Naive thymus-derived CD4-positive, alpha-beta T cell (primary cell): ENCODE measurements at regions not wholly inside any gene's neighbourhood (a gene's known extent, or its start where the extent isn't known, plus 50 kb on each side); places are given as distances from the start of the nearest gene placed in this dataset.
"Not testable (repeated sequence)": the region's sequence is repeated elsewhere in the genome, so short reads cannot be mapped to it uniquely, and the experiment has no call there.

Experiments
- ATAC-seq: fragments of 150-1000 bp; cut with Tn5 transposase; 2 replicates; pipeline ENCODE4 v1.10.0; 2021; ENCODE audit warnings: mild to moderate bottlenecking, moderate library complexity
- CTCF ChIA-PET: fragments of 350-600 bp; sonication (Branson Sonifier 250); formaldehyde crosslinking; loops from one replicate; lab custom pipeline; 2021; ENCODE audit warnings: antibody characterized with exemption; lab: Charles Lee
- POLR2A ChIA-PET: fragments of 350-600 bp; sonication (Branson Sonifier 250); formaldehyde crosslinking; loops from one replicate; lab custom pipeline; 2021; ENCODE audit warnings: antibody characterized with exemption, inconsistent platforms; lab: Charles Lee
- DNase-seq, 9 donors: peaks; one replicate each; pipeline versions ENCODE4 v3.0.0 to v3.0.0-alpha.2; 2020 to 2022; ENCODE audit warnings: mixed read lengths in 1 of 9
- H3K27ac ChIP-seq: one replicate; pipeline ENCODE4 v1.7.0; 2013; ENCODE audit warnings: mild to moderate bottlenecking, low read depth, low read length, moderate library complexity
- H3K27me3 ChIP-seq, 2 donors: one replicate each; pipeline ENCODE4 v1.7.0; 2013; ENCODE audit warnings: low read length in 2 of 2, mild to moderate bottlenecking in 2 of 2, moderate library complexity in 2 of 2; ENCODE audit not compliant: control insufficient read depth in 2 of 2, insufficient read depth in 2 of 2
- H3K36me3 ChIP-seq, 3 experiments: 1 replicate in 2 of 3; 2 replicates in 1 of 3; pipeline ENCODE4 v1.7.0; 2013; ENCODE audit warnings: low read length in 3 of 3, mild to moderate bottlenecking in 3 of 3, moderate library complexity in 1 of 3; ENCODE audit not compliant: insufficient read depth in 3 of 3, control insufficient read depth in 2 of 3
- H3K4me1 ChIP-seq, 2 donors: one replicate each; pipeline ENCODE4 v1.7.0; 2013; ENCODE audit warnings: low read length in 2 of 2, mild to moderate bottlenecking in 2 of 2, moderate library complexity in 1 of 2; ENCODE audit not compliant: control insufficient read depth in 2 of 2, insufficient read depth in 2 of 2
- H3K4me3 ChIP-seq: 2 replicates; pipeline ENCODE4 v1.7.0; 2013; ENCODE audit warnings: mild to moderate bottlenecking, low read length
- H3K9me3 ChIP-seq, 3 experiments: 1 replicate in 2 of 3; 2 replicates in 1 of 3; pipeline ENCODE4 v1.7.0; 2013; ENCODE audit warnings: low read length in 3 of 3; ENCODE audit not compliant: control insufficient read depth in 2 of 3
- H3K27ac Mint-ChIP-seq, 9 donors: one replicate each; pipeline ENCODE4 v1.8.0; 2020 to 2022; ENCODE audit warnings: mixed read lengths in 9 of 9, mild to moderate bottlenecking in 8 of 9, moderate library complexity in 5 of 9, inconsistent platforms in 2 of 9
- H3K27me3 Mint-ChIP-seq, 5 donors: one replicate each; pipeline ENCODE4 v1.8.0; 2021 to 2022; ENCODE audit warnings: mixed read lengths in 5 of 5, mild to moderate bottlenecking in 1 of 5
- H3K36me3 Mint-ChIP-seq, 5 donors: one replicate each; pipeline ENCODE4 v1.8.0; 2020 to 2022; ENCODE audit warnings: mixed read lengths in 5 of 5, mild to moderate bottlenecking in 3 of 5, inconsistent platforms in 1 of 5
- H3K4me1 Mint-ChIP-seq, 7 donors: one replicate each; pipeline ENCODE4 v1.8.0; 2020 to 2022; ENCODE audit warnings: mixed read lengths in 7 of 7, mild to moderate bottlenecking in 3 of 7, inconsistent platforms in 1 of 7
- H3K4me3 Mint-ChIP-seq, 10 donors: one replicate each; pipeline ENCODE4 v1.8.0; 2020 to 2022; ENCODE audit warnings: mild to moderate bottlenecking in 10 of 10, mixed read lengths in 10 of 10, moderate library complexity in 6 of 10, inconsistent platforms in 2 of 10
- H3K9me3 Mint-ChIP-seq, 11 donors: one replicate each; pipeline ENCODE4 v1.8.0; 2020 to 2022; ENCODE audit warnings: mixed read lengths in 11 of 11, mild to moderate bottlenecking in 4 of 11, inconsistent platforms in 1 of 11, moderate library complexity in 1 of 11
- intact Hi-C, 2 donors: fragments of 100-400 bp; cut with micrococcal nuclease; formaldehyde crosslinking; loops; one replicate each; pipeline ENCODE4 v1.15.1; 2023

DNA sequence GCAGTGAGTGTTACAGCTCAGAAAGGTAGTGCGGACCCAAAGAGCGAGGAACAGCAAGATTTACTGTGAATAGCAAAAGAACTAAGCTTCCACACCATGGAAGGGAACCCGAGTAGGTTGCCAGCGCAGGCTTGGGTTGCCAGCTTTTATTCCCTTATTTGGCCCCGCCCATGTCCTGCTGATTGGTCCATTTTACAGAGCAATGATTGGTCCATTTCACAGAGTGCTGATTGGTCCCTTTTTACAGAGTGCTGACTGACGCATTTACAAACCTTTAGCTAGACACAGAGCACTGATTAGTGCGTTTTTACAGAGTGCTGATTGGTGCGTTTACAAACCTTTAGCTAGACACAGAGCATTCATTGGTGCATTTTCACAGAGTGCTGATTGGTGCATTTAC is 1030.7 kb downstream of the EPHA7 start:
- DNase-seq, ATAC-seq, H3K4me3 Mint-ChIP-seq, H3K36me3 Mint-ChIP-seq, POLR2A ChIA-PET, H3K27ac ChIP-seq, H3K36me3 ChIP-seq, H3K27me3 Mint-ChIP-seq, H3K27ac Mint-ChIP-seq, H3K4me1 Mint-ChIP-seq, H3K4me1 ChIP-seq, H3K9me3 ChIP-seq, CTCF ChIA-PET, intact Hi-C loops, H3K4me3 ChIP-seq, H3K27me3 ChIP-seq: not testable (repeated sequence)
- peaks cover 0 to 13% (median 3%) of the 10 kb centered on the region in 11 donors for H3K9me3 Mint-ChIP-seq

DNA sequence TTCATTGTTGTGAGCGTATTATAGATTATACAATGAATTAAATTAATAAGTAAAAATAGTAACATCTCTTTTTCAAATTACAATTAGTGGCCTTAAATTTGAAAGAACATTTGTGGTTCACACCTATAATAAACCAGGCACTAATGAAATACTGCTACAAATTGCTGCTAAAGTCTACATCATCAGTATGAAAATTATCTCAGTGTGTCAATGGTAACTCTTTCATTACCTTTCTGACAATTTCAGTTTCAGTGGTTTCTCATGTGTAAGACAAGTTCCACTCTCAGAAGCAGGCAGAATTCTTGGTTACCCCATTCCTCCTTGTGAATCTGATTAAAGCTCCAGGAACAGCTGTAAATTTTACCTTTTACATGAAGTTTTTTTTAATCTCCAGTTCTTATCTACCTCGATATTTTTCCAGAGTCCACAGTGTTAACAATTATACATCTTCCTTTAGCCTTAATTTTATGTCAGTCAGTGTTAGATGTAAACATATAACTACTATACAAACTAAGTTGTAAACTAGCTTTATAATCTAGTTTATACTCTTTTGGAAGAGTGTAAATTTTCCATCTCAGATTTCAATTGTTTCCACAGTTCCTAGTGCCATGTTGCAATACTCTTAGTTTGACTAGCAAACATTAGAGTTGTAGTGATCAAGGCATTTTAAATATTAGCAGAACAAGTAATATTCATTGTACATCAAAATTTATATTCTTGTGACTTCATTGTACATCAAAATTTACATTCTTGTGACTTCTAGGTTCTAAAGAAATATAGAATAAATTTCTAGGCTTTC is 1038.4 kb downstream of the EPHA7 start:
- H3K9me3 ChIP-seq = no peaks in the 10 kb centered on the region
- no peaks in the 10 kb centered on the region for H3K4me1 ChIP-seq
- ChIA-PET CTCF (no interaction called here), POLR2A (no interaction called here)
- H3K4me3 Mint-ChIP-seq = no peak overlapping the region
- H3K27ac Mint-ChIP-seq = no peak overlapping the region
- no peaks in the 10 kb centered on the region for H3K27me3 ChIP-seq
- no peaks in the 10 kb centered on the region for H3K4me1 Mint-ChIP-seq
- H3K27ac ChIP-seq = no peak overlapping the region
- peaks cover 0 to 1% (median 0%) of the 10 kb centered on the region in 11 donors for H3K9me3 Mint-ChIP-seq
- no peak overlapping the region for H3K4me3 ChIP-seq
- DNase-seq = no peak
- H3K36me3 ChIP-seq = no peaks in the 10 kb centered on the region
- intact Hi-C loops = no loop called here
- no peaks in the 10 kb centered on the region for H3K36me3 Mint-ChIP-seq
- no peaks in the 10 kb centered on the region for H3K27me3 Mint-ChIP-seq
- ATAC-seq = no peak

DNA sequence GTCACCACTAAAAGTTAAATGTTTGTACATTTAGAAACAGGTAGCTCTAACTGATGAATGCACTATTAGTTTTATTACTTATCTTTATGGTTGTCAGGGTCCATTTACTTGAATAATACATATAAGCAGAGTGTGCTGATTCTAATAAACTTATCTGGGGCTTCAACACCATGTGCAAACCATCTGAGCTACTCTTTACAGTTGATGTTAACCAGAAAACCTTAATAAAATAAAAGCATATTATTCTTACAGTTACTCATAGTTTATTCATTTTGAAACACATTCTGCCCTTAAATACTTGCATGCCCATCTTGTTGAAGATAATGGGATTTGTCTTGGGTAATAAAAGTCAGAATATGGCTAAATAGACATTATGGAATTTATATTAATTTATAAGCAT is 1042.2 kb downstream of the EPHA7 start:
- Mint-ChIP-seq H3K36me3 (no peaks in the 10 kb centered on the region), H3K4me3 (no peak overlapping the region), H3K9me3 (peaks cover 0 to 12% (median 0%) of the 10 kb centered on the region in 11 donors), H3K27me3 (no peaks in the 10 kb centered on the region), H3K27ac (no peak overlapping the region), H3K4me1 (no peaks in the 10 kb centered on the region)
- intact Hi-C loops = no loop called here
- no peaks in the 10 kb centered on the region for H3K9me3 ChIP-seq
- ATAC-seq (no peak), DNase-seq (no peak)
- ChIA-PET POLR2A (no interaction called here), CTCF (no interaction called here)
- no peaks in the 10 kb centered on the region for H3K36me3 ChIP-seq
- H3K4me3 ChIP-seq = no peak overlapping the region
- no peak overlapping the region for H3K27ac ChIP-seq
- no peaks in the 10 kb centered on the region for H3K27me3 ChIP-seq
- H3K4me1 ChIP-seq = no peaks in the 10 kb centered on the region

DNA sequence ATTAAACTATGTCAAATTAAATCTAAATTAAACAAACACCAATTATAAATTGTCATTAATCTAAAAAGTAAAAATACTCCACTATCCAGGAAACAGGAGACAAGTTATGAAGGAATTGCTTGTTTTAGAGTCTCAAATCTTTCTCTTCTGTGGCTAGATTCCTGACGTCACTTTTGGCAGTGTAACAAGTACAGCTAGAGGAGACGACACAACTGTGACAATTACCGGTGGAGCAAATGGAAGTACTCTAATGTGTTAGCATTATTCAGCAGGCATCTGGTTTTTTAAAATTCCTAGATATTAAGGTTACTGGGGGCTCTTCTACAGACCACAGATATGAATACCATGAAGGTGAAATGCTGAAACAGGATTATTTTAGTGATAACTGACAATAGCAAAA is 1042.7 kb downstream of the EPHA7 start:
- POLR2A ChIA-PET = no interaction called here
- H3K4me1 Mint-ChIP-seq = no peaks in the 10 kb centered on the region

DNA sequence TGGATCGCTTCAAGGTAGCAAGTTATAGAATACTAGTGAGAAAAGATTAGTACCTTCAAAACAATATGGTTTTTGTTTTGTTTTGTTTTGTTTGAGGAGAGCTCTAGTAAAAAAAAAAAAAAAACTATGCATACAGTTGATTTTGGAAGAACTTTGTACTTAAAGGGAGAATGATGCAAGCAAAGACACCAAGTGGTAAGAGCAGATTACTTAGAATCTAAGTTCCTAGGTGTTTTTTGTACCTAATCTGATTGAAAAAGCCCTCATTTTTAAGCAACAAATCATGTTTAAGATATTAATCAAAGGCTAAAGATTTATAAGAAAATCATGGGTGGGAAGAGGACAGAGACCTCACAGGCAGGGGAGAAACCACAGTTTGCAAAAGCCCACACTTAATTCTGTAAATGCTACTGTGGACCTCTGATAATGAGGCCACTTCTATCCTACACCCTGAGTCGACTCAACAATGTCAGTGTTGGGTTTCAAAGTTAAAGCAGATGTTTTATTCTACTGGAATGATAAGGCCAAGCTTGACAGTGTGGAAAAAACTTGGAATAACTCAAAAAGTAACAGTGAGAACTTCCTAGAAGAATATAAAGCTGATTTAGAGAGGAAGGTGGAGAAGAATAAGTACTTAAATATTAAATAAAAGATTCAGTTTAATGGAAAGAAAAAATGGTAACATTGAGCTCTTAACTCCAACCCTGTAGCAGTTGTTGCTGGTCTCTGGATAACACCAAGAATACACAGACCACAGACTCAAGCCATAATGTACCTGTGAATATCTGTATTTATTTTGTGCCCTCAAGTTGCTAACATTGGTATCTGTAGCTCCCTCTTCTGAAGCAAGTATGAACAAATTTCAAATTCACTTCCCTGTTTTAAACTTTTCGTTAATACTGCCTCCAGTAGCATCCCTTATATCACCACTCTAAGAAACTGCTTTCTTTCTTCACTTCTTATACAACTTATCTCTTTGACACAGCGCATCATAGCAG is 1047.8 kb downstream of the EPHA7 start:
- CTCF ChIA-PET = interaction anchor here (0.7 kb wide), 1 partner anchor 530 kb away, joined by 4 read pairs; no protein-coding TSS in a partner anchor
- DNase-seq (no peak), ATAC-seq (no peak)
- Mint-ChIP-seq H3K4me1 (no peaks in the 10 kb centered on the region), H3K9me3 (peaks cover 0 to 14% (median 0%) of the 10 kb centered on the region in 11 donors), H3K27me3 (no peaks in the 10 kb centered on the region), H3K36me3 (no peaks in the 10 kb centered on the region), H3K27ac (no peak overlapping the region), H3K4me3 (no peak overlapping the region)
- Histone ChIP-seq H3K4me1 (no peaks in the 10 kb centered on the region), H3K36me3 (no peaks in the 10 kb centered on the region), H3K27me3 (no peaks in the 10 kb centered on the region), H3K9me3 (peaks cover 0 to 4% (median 0%) of the 10 kb centered on the region in 3 experiments), H3K4me3 (no peak overlapping the region), H3K27ac (no peak overlapping the region)
- intact Hi-C loops = no loop called here
- POLR2A ChIA-PET = no interaction called here

More for the DNA sequence above, 1042.7 kb downstream of the EPHA7 start:
- no peak overlapping the region for H3K4me3 Mint-ChIP-seq
- Histone ChIP-seq H3K36me3 (no peaks in the 10 kb centered on the region), H3K4me3 (no peak overlapping the region), H3K27me3 (no peaks in the 10 kb centered on the region), H3K4me1 (no peaks in the 10 kb centered on the region), H3K9me3 (no peaks in the 10 kb centered on the region), H3K27ac (no peak overlapping the region)
- no peaks in the 10 kb centered on the region for H3K27me3 Mint-ChIP-seq
- no peak for DNase-seq
- peaks cover 0 to 14% (median 0%) of the 10 kb centered on the region in 11 donors for H3K9me3 Mint-ChIP-seq
- no peak for ATAC-seq
- no peak overlapping the region for H3K27ac Mint-ChIP-seq
- intact Hi-C loops = no loop called here
- H3K36me3 Mint-ChIP-seq = no peaks in the 10 kb centered on the region
- CTCF ChIA-PET = no interaction called here

DNA sequence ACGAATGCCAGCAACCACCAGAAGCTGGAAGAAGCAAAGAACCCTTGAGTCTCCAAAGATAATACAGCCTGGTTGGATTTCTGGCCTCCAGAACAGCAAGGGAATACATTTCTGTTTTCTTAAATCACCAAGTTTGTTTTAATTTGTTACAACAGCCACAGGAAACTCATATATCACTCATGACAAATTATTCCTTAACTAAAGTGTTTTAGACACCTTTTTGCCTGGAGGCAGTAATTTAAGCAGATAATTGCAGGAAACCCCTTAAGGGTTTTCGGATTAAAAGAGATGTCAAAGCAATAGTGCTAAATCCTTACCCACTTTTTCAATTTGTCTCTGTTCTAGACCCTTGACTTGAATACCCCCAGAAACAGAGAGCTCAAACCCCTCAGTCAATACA is 1050.0 kb downstream of the EPHA7 start:
- ChIA-PET POLR2A (no interaction called here), CTCF (no interaction called here)
- Histone ChIP-seq H3K4me3 (no peak overlapping the region), H3K36me3 (no peaks in the 10 kb centered on the region), H3K27ac (no peak overlapping the region), H3K4me1 (no peaks in the 10 kb centered on the region), H3K27me3 (no peaks in the 10 kb centered on the region), H3K9me3 (peaks cover 0 to 4% (median 0%) of the 10 kb centered on the region in 3 experiments)
- no peaks in the 10 kb centered on the region for H3K27me3 Mint-ChIP-seq
- ATAC-seq (no peak), DNase-seq (no peak)
- H3K4me1 Mint-ChIP-seq = no peaks in the 10 kb centered on the region
- no peak overlapping the region for H3K4me3 Mint-ChIP-seq
- H3K9me3 Mint-ChIP-seq = peaks cover 0 to 24% (median 2%) of the 10 kb centered on the region in 11 donors
- no peak overlapping the region for H3K27ac Mint-ChIP-seq
- H3K36me3 Mint-ChIP-seq = no peaks in the 10 kb centered on the region
- intact Hi-C loops = no loop called here
